OCI-LY1 (cell line): ENCODE measurements at regions not wholly inside any gene's neighbourhood (a gene's known extent, or its start where the extent isn't known, plus 50 kb on each side); places are given as distances from the start of the nearest gene placed in this dataset.
"Not testable (repeated sequence)": the region's sequence is repeated elsewhere in the genome, so short reads cannot be mapped to it uniquely, and the experiment has no call there.

Experiments used
- EZH2 ChIP-seq: fragments of 200-600 bp; sonication (generic), shearing (Covaris generic); IDR thresholded peaks from 2 replicates; pipeline ENCODE4 v1.8.0; 2017; ENCODE audit warnings: borderline replicate concordance, mixed run types, mild to moderate bottlenecking, antibody characterized with exemption, low read length, moderate library complexity, mixed read lengths
- TF ChIP-seq, protein P1 (sequence below): fragments of 200-600 bp; sonication (generic), shearing (Covaris generic); IDR thresholded peaks from 2 replicates; pipeline ENCODE4 v1.5.1; 2017; ENCODE audit warnings: mild to moderate bottlenecking, antibody characterized with exemption, low read length, moderate library complexity, mixed read lengths

DNA sequence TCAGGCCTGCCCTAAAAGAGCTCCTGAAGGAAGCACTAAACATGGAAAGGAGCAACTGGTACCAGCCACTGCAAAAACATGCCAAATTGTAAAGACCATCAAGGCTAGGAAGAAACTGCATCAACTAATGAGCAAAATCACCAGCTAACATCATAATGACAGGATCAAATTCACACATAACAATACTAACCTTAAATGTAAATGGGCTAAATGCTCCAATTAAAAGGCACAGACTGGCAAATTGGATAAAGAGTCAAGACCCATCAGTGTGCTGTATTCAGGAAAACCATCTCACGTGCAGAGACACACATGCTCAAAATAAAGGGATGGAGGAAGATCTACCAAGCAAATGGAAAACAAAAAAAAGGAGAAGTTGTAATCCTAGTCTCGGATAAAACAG lies 50.6 kb upstream of the IGSF10 start:
- TF ChIP-seq, protein P1, sequence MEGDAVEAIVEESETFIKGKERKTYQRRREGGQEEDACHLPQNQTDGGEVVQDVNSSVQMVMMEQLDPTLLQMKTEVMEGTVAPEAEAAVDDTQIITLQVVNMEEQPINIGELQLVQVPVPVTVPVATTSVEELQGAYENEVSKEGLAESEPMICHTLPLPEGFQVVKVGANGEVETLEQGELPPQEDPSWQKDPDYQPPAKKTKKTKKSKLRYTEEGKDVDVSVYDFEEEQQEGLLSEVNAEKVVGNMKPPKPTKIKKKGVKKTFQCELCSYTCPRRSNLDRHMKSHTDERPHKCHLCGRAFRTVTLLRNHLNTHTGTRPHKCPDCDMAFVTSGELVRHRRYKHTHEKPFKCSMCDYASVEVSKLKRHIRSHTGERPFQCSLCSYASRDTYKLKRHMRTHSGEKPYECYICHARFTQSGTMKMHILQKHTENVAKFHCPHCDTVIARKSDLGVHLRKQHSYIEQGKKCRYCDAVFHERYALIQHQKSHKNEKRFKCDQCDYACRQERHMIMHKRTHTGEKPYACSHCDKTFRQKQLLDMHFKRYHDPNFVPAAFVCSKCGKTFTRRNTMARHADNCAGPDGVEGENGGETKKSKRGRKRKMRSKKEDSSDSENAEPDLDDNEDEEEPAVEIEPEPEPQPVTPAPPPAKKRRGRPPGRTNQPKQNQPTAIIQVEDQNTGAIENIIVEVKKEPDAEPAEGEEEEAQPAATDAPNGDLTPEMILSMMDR, result not testable (repeated sequence)
- not testable (repeated sequence) for TF ChIP-seq EZH2
